Ascending aorta (tissue), 2 donors: ENCODE measurements at regions not wholly inside any gene's neighbourhood (a gene's known extent, or its start where the extent isn't known, plus 50 kb on each side); places are given as distances from the start of the nearest gene placed in this dataset.
A peak's percentile ranks its signal among the peaks of the same experiment; 100 is the strongest.

Experiments
- DNase-seq, 2 donors: peaks; one replicate each; pipeline ENCODE4 v3.0.0-alpha.2; 2019; ENCODE audit warnings: low spot score in 2 of 2
- H3K27ac ChIP-seq, 2 donors: fragments of 200-600 bp; sonication (generic); one replicate each; pipeline ENCODE4 v1.5.1; 2016 to 2017; ENCODE audit warnings: mild to moderate bottlenecking in 1 of 2
- H3K27me3 ChIP-seq: fragments of 200-600 bp; sonication (generic); one replicate; pipeline ENCODE4 v1.5.1; 2017
- H3K36me3 ChIP-seq, 2 donors: fragments of 200-600 bp; sonication (generic); one replicate each; pipeline ENCODE4 v1.5.1; 2016
- H3K4me1 ChIP-seq, 2 donors: fragments of 200-600 bp; sonication (generic); one replicate each; pipeline ENCODE4 v1.5.1; 2016 to 2017; ENCODE audit warnings: mild to moderate bottlenecking in 1 of 2
- H3K4me3 ChIP-seq, 2 donors: fragments of 200-600 bp; sonication (generic); one replicate each; pipeline ENCODE4 v1.5.1; 2016 to 2017; ENCODE audit warnings: mild to moderate bottlenecking in 1 of 2
- H3K9me3 ChIP-seq, 2 donors: fragments of 200-600 bp; sonication (generic); one replicate each; pipeline ENCODE4 v1.5.1; 2016
- intact Hi-C: fragments of 100-400 bp; cut with DNase I; formaldehyde crosslinking; loops from one replicate; pipeline ENCODE4 v1.15.1; 2023
- TF ChIP-seq, protein P1 (sequence below), 3 experiments: fragments of 200-600 bp in 2 of 3; fragments of 450-650 bp in 1 of 3; sonication (generic) in 2 of 3; IDR thresholded peaks; one replicate each; pipeline ENCODE4 v1.5.1; 2016 to 2019; ENCODE audit warnings: antibody characterized with exemption in 3 of 3, mild to moderate bottlenecking in 1 of 3, moderate library complexity in 1 of 3

DNA sequence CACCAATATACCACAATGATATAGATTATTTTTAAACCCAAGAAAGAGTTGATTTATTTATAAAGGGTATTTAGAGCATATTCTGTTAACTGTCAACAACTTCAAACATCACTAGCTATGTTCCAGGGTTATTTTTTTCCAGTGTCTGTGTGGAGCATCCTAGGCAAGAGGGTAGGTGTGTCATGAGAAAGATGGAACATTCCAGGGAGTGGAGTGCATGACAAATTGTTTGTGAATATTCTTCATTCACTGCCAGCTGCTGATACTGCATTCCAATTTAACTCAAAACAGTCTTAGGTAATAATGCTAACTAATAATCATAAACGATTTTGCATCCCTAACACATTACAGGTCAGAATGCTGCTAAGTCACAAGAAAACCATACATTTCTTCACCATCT is 148.7 kb upstream of the RASGEF1B start:
- Histone ChIP-seq H3K9me3 (no peaks in the 10 kb centered on the region), H3K4me3 (no peak overlapping the region), H3K4me1 (no peaks in the 10 kb centered on the region), H3K27me3 (no peaks in the 10 kb centered on the region), H3K27ac (no peak overlapping the region), H3K36me3 (no peaks in the 10 kb centered on the region)
- DNase-seq: no peak
- intact Hi-C loops: no loop called here
- TF ChIP-seq, protein P1, sequence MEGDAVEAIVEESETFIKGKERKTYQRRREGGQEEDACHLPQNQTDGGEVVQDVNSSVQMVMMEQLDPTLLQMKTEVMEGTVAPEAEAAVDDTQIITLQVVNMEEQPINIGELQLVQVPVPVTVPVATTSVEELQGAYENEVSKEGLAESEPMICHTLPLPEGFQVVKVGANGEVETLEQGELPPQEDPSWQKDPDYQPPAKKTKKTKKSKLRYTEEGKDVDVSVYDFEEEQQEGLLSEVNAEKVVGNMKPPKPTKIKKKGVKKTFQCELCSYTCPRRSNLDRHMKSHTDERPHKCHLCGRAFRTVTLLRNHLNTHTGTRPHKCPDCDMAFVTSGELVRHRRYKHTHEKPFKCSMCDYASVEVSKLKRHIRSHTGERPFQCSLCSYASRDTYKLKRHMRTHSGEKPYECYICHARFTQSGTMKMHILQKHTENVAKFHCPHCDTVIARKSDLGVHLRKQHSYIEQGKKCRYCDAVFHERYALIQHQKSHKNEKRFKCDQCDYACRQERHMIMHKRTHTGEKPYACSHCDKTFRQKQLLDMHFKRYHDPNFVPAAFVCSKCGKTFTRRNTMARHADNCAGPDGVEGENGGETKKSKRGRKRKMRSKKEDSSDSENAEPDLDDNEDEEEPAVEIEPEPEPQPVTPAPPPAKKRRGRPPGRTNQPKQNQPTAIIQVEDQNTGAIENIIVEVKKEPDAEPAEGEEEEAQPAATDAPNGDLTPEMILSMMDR (IDR thresholded peaks at IDR 0.05): no peak

DNA sequence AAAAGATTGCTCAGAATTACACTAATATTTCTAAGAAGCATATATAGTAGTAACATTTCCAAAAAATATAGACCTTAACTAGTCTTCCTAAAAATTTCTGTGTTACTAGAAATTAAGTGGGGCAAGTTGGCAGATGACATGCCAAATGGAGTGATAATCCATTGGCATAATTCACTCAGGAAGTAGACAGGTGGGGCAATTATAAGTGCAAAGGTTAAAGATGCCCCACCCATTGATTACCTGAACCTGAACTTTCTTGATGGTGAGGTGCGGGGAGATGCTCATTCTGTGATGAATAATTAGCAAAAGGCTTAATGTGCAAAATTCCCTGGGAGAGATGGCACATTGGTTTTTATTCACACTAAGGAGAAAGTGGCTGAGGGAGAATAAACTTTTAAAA is 145.8 kb upstream of the RASGEF1B start:
- no peak overlapping the region for H3K4me3 ChIP-seq
- no peaks in the 10 kb centered on the region for H3K9me3 ChIP-seq
- no peak for DNase-seq
- no peaks in the 10 kb centered on the region for H3K4me1 ChIP-seq
- H3K27me3 ChIP-seq: no peaks in the 10 kb centered on the region
- H3K27ac ChIP-seq: no peak overlapping the region
- TF ChIP-seq, protein P1 (IDR thresholded peaks at IDR 0.05): no peak
- no peaks in the 10 kb centered on the region for H3K36me3 ChIP-seq
- intact Hi-C loops: no loop called here

DNA sequence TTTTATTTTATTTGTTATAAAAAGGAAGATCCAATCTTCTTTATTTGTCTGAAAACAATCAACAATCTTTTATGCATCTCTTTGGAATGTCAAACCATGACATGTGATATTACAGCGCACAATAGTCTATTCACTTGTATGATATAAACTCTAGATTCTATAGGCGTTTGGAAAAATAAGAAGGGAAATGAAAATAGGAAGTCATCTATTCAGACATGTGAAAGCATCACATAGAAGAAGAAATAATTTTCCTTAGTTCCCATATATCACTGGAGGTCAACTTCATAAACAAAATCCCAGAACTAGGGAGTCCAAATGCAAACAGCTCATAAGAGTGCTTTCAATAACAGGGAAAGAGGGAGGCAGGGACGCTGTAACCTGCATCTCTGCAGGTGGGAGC is 139.5 kb upstream of the RASGEF1B start:
- H3K4me3 ChIP-seq: no peak overlapping the region
- TF ChIP-seq, protein P1 (IDR thresholded peaks at IDR 0.05): no peak
- no peaks in the 10 kb centered on the region for H3K36me3 ChIP-seq
- DNase-seq: no peak
- no peaks in the 10 kb centered on the region for H3K4me1 ChIP-seq
- H3K27ac ChIP-seq: no peak overlapping the region
- H3K9me3 ChIP-seq: no peaks in the 10 kb centered on the region
- intact Hi-C loops: no loop called here
- no peaks in the 10 kb centered on the region for H3K27me3 ChIP-seq

DNA sequence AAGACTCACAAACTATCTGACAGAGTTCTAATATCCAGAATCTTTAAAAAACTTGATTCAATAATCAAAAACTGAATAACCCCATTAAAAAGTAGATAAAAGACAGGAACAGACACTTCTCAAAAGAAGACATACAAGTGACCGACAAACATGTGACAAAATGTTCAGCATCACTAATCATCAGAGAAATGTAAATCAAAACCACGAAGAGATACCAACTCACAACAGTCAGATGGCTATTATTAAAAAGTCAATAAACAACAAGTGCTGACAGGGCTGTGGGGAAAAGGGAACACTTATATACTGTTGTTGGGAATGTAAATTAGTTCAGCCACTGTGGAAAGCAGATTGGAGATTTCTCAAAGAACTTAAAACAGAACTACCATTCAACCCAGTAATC is 138.1 kb upstream of the RASGEF1B start:
- Histone ChIP-seq H3K27me3 (no peaks in the 10 kb centered on the region), H3K27ac (no peak overlapping the region), H3K9me3 (no peaks in the 10 kb centered on the region), H3K4me1 (no peaks in the 10 kb centered on the region), H3K4me3 (no peak overlapping the region), H3K36me3 (no peaks in the 10 kb centered on the region)
- TF ChIP-seq, protein P1 (IDR thresholded peaks at IDR 0.05): no peak
- DNase-seq: no peak
- intact Hi-C loops: no loop called here

DNA sequence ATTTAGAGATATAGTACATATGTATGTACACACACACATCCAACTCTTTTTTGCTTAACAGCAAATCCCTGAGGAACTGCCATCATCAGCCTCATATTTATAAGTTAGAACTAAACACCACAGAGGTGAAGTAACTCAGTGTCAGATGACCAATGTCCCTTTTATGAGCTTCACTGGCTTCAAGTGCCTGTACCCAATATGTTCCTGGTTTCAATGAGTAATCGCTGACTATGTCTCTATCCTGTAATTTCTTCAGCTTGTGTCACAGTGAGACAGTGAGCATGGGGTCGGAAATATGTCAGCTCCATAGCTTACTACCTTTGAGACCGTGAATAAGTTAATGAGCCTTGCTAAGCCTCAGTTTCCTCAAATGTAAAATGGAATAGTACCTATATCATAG is 136.2 kb upstream of the RASGEF1B start:
- TF ChIP-seq, protein P1 (IDR thresholded peaks at IDR 0.05): no peak

DNA sequence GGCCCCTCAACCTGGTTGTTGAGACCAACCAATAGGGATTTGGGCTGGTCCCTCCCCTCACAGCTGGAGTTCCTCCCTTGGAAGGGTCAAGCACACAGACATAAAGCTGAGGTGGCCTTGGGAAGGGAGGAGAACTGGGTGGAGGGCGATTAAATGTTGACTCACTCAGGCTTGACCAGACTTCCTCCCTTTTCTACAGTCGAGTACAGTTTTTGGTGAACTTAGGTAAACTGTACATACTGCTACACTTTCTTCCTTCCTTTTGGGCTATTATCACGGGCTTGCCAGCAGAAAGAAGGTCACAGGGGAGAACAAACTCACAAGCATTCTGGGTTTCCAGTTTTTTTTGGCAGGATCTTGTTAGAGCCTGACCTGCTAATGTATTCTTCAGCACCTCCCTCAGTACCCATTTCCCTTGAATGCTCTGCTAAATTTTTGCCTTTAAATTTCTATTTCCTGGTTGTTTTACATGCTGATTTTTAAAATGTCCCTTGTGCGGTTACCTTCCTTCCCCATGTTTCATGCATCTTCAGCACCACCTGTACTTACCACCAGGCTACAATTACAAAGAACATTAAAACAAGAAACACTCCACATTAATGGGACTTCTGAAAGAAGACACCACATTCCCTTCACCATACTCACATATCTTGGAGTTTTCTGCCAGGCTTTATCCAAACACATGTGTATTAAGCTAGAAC is 135.2 kb upstream of the RASGEF1B start:
- TF ChIP-seq, protein P1 (IDR thresholded peaks at IDR 0.05): no peak
- H3K27ac ChIP-seq: peak overlapping the region in 1 of 2 donors; percentile 27
- intact Hi-C loops: no loop called here

More for the DNA sequence above, 136.2 kb upstream of the RASGEF1B start:
- Histone ChIP-seq H3K36me3 (no peaks in the 10 kb centered on the region), H3K27me3 (no peaks in the 10 kb centered on the region), H3K4me3 (no peak overlapping the region), H3K4me1 (no peaks in the 10 kb centered on the region), H3K9me3 (no peaks in the 10 kb centered on the region), H3K27ac (no peak overlapping the region)
- intact Hi-C loops: no loop called here
- DNase-seq: no peak

More for the DNA sequence above, 135.2 kb upstream of the RASGEF1B start:
- Histone ChIP-seq H3K4me1 (no peaks in the 10 kb centered on the region), H3K4me3 (no peak overlapping the region), H3K36me3 (no peaks in the 10 kb centered on the region), H3K9me3 (no peaks in the 10 kb centered on the region), H3K27me3 (no peaks in the 10 kb centered on the region)
- DNase-seq: no peak
